ENCODE measurements at regions not wholly inside any gene's neighbourhood (a gene's known extent, or its start where the extent isn't known, plus 50 kb on each side); places are given as distances from the start of the nearest gene placed in this dataset.

DNA sequence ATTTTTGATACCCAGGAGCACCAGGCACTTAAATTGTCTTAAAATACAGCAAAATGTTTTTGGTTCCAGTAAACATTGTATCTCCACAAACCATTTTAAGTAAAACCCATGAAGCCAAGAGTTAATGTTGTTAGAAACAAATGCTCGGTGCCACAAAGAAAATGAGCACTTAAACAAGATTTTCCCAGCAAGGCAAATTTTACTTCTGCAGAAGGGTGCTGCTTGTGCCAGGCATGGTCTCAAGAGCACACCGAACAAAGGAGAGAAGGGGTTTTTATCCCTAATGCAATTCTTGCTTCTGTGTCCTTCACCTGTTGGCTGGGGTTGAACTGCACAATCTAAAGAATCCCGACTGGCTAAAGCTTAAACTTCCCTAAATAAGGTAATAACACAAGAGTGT, 286.7 kb downstream of the ADCYAP1 start:
- Histone ChIP-seq H3K9me2 (ENCODE audit: insufficient read depth) (no peaks in the 10 kb centered on the region), H4K20me1 (ENCODE audit: insufficient read depth) (no peaks in the 10 kb centered on the region), H3K4me3 (replicated peaks in 1 of 2; ENCODE audit: low read depth in 1 of 2, low read length in 2 of 2) (no peak overlapping the region), H3K9ac (ENCODE audit: low read length) (no peak overlapping the region), H2AFZ (ENCODE audit: low read depth, low read length, poor library complexity, severe bottlenecking) (no peak overlapping the region), H3K27me3 (ENCODE audit: insufficient read depth, low read length) (peaks cover 9% of the 10 kb centered on the region; the same call in 1 of the 2 replicates), H3K4me2 (ENCODE audit: low read length) (no peak overlapping the region), H3K36me3 (ENCODE audit: control insufficient read depth in 1 of 2, insufficient read depth in 2 of 2, low read length in 2 of 2) (no peaks in the 10 kb centered on the region), H3K4me1 (ENCODE audit: control insufficient read depth in 1 of 2, insufficient read depth in 2 of 2, low read length in 2 of 2) (no peaks in the 10 kb centered on the region), H3K27ac (ENCODE audit: low read depth, low read length) (no peak overlapping the region), H3K79me2 (ENCODE audit: insufficient read depth, low read length) (no peaks in the 10 kb centered on the region), H3K9me3 (ENCODE audit: control insufficient read depth in 1 of 2, insufficient read depth in 1 of 2, low read depth in 1 of 2, low read length in 2 of 2) (no peaks in the 10 kb centered on the region)
- no peak for DNase-seq (ENCODE audit: low read depth, low spot score)
- RAD21 ChIA-PET (ENCODE audit: low non-redundant PET in 1 of 2, low total read pairs in 2 of 2, uncharacterized antibody in 2 of 2, unreplicated experiment in 2 of 2), result no interaction called here
- POLR2A ChIA-PET, result no interaction called here
- no TSS peak for BruUV-seq (replicated peaks)
- ATAC-seq, result no peak
- TF ChIP-seq SIN3A (IDR thresholded peaks at IDR 0.05; ENCODE audit: low read depth), result no peak
- no peak for TF ChIP-seq ZFX (IDR thresholded peaks at IDR 0.05)
- TF ChIP-seq CEBPB (IDR thresholded peaks at IDR 0.05; ENCODE audit: low read depth), result no peak
- intact Hi-C loops (cut with micrococcal nuclease), result no loop called here
- CTCF ChIA-PET, result no interaction called here

DNA sequence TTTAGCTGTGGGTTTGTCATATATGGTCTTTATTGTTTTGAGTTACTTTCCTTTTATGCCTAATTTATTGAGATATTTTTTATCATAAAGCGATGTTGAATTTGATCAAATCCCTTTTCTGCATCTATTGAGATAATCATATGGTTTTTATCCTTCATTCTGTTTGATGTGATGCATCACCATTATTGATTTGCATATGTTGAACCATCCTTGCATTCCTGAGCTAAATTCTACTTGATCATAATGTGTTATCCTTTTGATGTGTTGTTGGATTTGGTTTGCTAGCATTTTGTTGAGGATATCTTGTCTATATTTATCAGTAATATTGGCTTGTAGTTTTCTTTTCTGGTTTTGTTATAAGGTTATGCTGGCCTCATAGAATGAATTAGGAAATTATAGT, 308.5 kb downstream of the ADCYAP1 start:
- TF ChIP-seq SIN3A (IDR thresholded peaks at IDR 0.05; ENCODE audit: low read depth) (no peak), POLR2A (IDR thresholded peaks at IDR 0.05; ENCODE audit: borderline replicate concordance, extremely low read depth, insufficient read depth, insufficient read length) (no peak), JUND (IDR thresholded peaks at IDR 0.05) (no peak), ZFX (IDR thresholded peaks at IDR 0.05) (no peak), ZNF274 (IDR thresholded peaks at IDR 0.05; ENCODE audit: low read depth, low read length) (no peak), YY1 (IDR thresholded peaks at IDR 0.05; ENCODE audit: extremely low read depth, insufficient replicate concordance, low read depth, low read length) (no peak), SP1 (IDR thresholded peaks at IDR 0.05; ENCODE audit: low read depth) (no peak), FOSL1 (IDR thresholded peaks at IDR 0.05; ENCODE audit: low read depth) (no peak), TCF7L2 (IDR thresholded peaks at IDR 0.05; ENCODE audit: borderline replicate concordance, extremely low read depth, insufficient read depth, insufficient read length) (no peak), CEBPB (IDR thresholded peaks at IDR 0.05; ENCODE audit: low read depth) (no peak), EZH2phosphoT487 (IDR thresholded peaks at IDR 0.05; ENCODE audit: borderline replicate concordance) (no peak), CBX3 (IDR thresholded peaks at IDR 0.05; ENCODE audit: low read depth) (no peak)
- TF ChIP-seq, protein P1, sequence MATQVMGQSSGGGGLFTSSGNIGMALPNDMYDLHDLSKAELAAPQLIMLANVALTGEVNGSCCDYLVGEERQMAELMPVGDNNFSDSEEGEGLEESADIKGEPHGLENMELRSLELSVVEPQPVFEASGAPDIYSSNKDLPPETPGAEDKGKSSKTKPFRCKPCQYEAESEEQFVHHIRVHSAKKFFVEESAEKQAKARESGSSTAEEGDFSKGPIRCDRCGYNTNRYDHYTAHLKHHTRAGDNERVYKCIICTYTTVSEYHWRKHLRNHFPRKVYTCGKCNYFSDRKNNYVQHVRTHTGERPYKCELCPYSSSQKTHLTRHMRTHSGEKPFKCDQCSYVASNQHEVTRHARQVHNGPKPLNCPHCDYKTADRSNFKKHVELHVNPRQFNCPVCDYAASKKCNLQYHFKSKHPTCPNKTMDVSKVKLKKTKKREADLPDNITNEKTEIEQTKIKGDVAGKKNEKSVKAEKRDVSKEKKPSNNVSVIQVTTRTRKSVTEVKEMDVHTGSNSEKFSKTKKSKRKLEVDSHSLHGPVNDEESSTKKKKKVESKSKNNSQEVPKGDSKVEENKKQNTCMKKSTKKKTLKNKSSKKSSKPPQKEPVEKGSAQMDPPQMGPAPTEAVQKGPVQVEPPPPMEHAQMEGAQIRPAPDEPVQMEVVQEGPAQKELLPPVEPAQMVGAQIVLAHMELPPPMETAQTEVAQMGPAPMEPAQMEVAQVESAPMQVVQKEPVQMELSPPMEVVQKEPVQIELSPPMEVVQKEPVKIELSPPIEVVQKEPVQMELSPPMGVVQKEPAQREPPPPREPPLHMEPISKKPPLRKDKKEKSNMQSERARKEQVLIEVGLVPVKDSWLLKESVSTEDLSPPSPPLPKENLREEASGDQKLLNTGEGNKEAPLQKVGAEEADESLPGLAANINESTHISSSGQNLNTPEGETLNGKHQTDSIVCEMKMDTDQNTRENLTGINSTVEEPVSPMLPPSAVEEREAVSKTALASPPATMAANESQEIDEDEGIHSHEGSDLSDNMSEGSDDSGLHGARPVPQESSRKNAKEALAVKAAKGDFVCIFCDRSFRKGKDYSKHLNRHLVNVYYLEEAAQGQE (IDR thresholded peaks at IDR 0.05; ENCODE audit: low read depth), result no peak
- TF ChIP-seq, protein P2, sequence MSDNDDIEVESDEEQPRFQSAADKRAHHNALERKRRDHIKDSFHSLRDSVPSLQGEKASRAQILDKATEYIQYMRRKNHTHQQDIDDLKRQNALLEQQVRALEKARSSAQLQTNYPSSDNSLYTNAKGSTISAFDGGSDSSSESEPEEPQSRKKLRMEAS (IDR thresholded peaks at IDR 0.05), result no peak
- no peaks in the 10 kb centered on the region for H3K4me1 ChIP-seq (ENCODE audit: control insufficient read depth in 1 of 2, insufficient read depth in 2 of 2, low read length in 2 of 2)
- no peak overlapping the region for H3K4me3 ChIP-seq (replicated peaks in 1 of 2; ENCODE audit: low read depth in 1 of 2, low read length in 2 of 2)
- intact Hi-C loops (cut with micrococcal nuclease), result no loop called here
- no peaks in the 10 kb centered on the region for H3K79me2 ChIP-seq (ENCODE audit: insufficient read depth, low read length)
- no peak for DNase-seq (ENCODE audit: low read depth, low spot score)
- no peaks in the 10 kb centered on the region for H3K27me3 ChIP-seq (ENCODE audit: insufficient read depth, low read length)
- H3K36me3 ChIP-seq (ENCODE audit: control insufficient read depth in 1 of 2, insufficient read depth in 2 of 2, low read length in 2 of 2), result no peaks in the 10 kb centered on the region
- no peaks in the 10 kb centered on the region for H4K20me1 ChIP-seq (ENCODE audit: insufficient read depth)
- no peak overlapping the region for H3K9ac ChIP-seq (ENCODE audit: low read length)
- no peak overlapping the region for H3K4me2 ChIP-seq (ENCODE audit: low read length)
- RAD21 ChIA-PET (ENCODE audit: low non-redundant PET in 1 of 2, low total read pairs in 2 of 2, uncharacterized antibody in 2 of 2, unreplicated experiment in 2 of 2), result no interaction called here
- H3K9me2 ChIP-seq (ENCODE audit: insufficient read depth), result no peaks in the 10 kb centered on the region
- no TSS peak for BruUV-seq (replicated peaks)
- ATAC-seq, result no peak
- no peak overlapping the region for H2AFZ ChIP-seq (ENCODE audit: low read depth, low read length, poor library complexity, severe bottlenecking)
- POLR2A ChIA-PET, result no interaction called here
- CTCF ChIA-PET, result no interaction called here
- no peak overlapping the region for H3K27ac ChIP-seq (ENCODE audit: low read depth, low read length)
- no peaks in the 10 kb centered on the region for H3K9me3 ChIP-seq (ENCODE audit: control insufficient read depth in 1 of 2, insufficient read depth in 1 of 2, low read depth in 1 of 2, low read length in 2 of 2)
